SK-N-MC (cell line): ENCODE measurements at regions not wholly inside any gene's neighbourhood (a gene's known extent, or its start where the extent isn't known, plus 50 kb on each side); places are given as distances from the start of the nearest gene placed in this dataset.

Experiments
- EZH2 ChIP-seq: fragments of 200-600 bp; sonication (generic); IDR thresholded peaks from one replicate; pipeline ENCODE4 v1.6.1; 2017; ENCODE audit warnings: antibody characterized with exemption
- FOXP2 ChIP-seq: optimal IDR thresholded peaks from 2 replicates; pipeline ENCODE3; 2011; ENCODE audit warnings: mild to moderate bottlenecking, moderate library complexity; ENCODE audit not compliant: insufficient read depth; ENCODE audit errors: extremely low read length, control extremely low read depth
- POLR2AphosphoS5 ChIP-seq: IDR thresholded peaks from 2 replicates; pipeline ENCODE4 v1.6.1; 2012; ENCODE audit warnings: mild to moderate bottlenecking, low read depth, low read length, borderline replicate concordance

- no peak for TF ChIP-seq POLR2AphosphoS5
- TF ChIP-seq EZH2, result no peak
- no peak for TF ChIP-seq FOXP2
Measured at GRCh38 chr2:54365661-54366060, 90.5 kb upstream of the SPTBN1 start.
